PC-9 (cell line): ENCODE measurements at regions not wholly inside any gene's neighbourhood (a gene's known extent, or its start where the extent isn't known, plus 50 kb on each side); places are given as distances from the start of the nearest gene placed in this dataset.
A peak's percentile ranks its signal among the peaks of the same experiment; 100 is the strongest.

ENCODE experiments used
- BruUV-seq: library from RNA; stranded (reverse); fragments of 400-500 nt; replicated peaks from 2 replicates; lab custom pipeline; 2021; lab: Mats Ljungman, UMichigan
- CTCF ChIA-PET: fragments of 300-600 bp; sonication (Branson Sonifier 250); formaldehyde crosslinking; loops from one replicate; lab custom pipeline; 2022; ENCODE audit warnings: antibody characterized with exemption; lab: Charles Lee
- POLR2A ChIA-PET: fragments of 300-600 bp; sonication (Branson Sonifier 250); formaldehyde crosslinking; loops from one replicate; lab custom pipeline; 2022; ENCODE audit warnings: antibody characterized with exemption; ENCODE audit not compliant: unreplicated experiment; lab: Charles Lee
- DNase-seq, 2 experiments: peaks; one replicate each; pipeline versions ENCODE4 v3.0.0 to v3.0.0-alpha.2; 2015 to 2022; ENCODE audit warnings: mixed read lengths in 1 of 2
- H2AFZ ChIP-seq: fragments of 200-600 bp; sonication (generic); 2 replicates; pipeline ENCODE4 v1.8.1; 2017; ENCODE audit warnings: antibody characterized with exemption
- H3F3A ChIP-seq: fragments of 200-600 bp; sonication (generic); 2 replicates; pipeline ENCODE4 v1.8.1; 2017; ENCODE audit warnings: antibody characterized with exemption, mild to moderate bottlenecking, low read depth; ENCODE audit not compliant: insufficient read depth
- H3K27ac ChIP-seq: fragments of 200-600 bp; sonication (generic); 2 replicates; pipeline ENCODE4 v1.6.1; 2016; ENCODE audit warnings: mixed run types
- H3K27me3 ChIP-seq: fragments of 200-600 bp; sonication (generic); 2 replicates; pipeline ENCODE4 v1.6.1; 2016; ENCODE audit warnings: low read depth, mixed run types; ENCODE audit not compliant: insufficient read depth
- H3K36me3 ChIP-seq: fragments of 200-600 bp; sonication (generic); 2 replicates; pipeline ENCODE4 v1.6.1; 2016; ENCODE audit warnings: low read depth, mixed run types
- H3K4me1 ChIP-seq: fragments of 200-600 bp; sonication (generic); replicated peaks from 2 replicates; pipeline ENCODE4 v1.6.1; 2016; ENCODE audit warnings: mixed run types; ENCODE audit not compliant: insufficient read depth
- H3K4me2 ChIP-seq: fragments of 200-600 bp; sonication (generic); 2 replicates; pipeline ENCODE4 v1.6.1; 2017; ENCODE audit warnings: mixed run types
- H3K4me3 ChIP-seq: fragments of 200-600 bp; sonication (generic); 2 replicates; pipeline ENCODE4 v1.6.1; 2016; ENCODE audit warnings: mixed run types
- H3K79me2 ChIP-seq: fragments of 200-600 bp; sonication (generic); 2 replicates; pipeline ENCODE4 v1.6.1; 2017; ENCODE audit warnings: low read depth, mixed run types
- H3K9me2 ChIP-seq: fragments of 200-600 bp; sonication (generic); 2 replicates; pipeline ENCODE4 v1.8.1; 2017; ENCODE audit warnings: mild to moderate bottlenecking; ENCODE audit not compliant: insufficient read depth
- H3K9me3 ChIP-seq: fragments of 200-600 bp; sonication (generic); 2 replicates; pipeline ENCODE4 v1.8.1; 2016; ENCODE audit warnings: low read depth; ENCODE audit not compliant: insufficient read depth
- H4K20me1 ChIP-seq: fragments of 200-600 bp; sonication (generic); 2 replicates; pipeline ENCODE4 v1.8.1; 2017; ENCODE audit not compliant: insufficient read depth
- CTCF ChIP-seq: fragments of 200-600 bp; sonication (generic); conservative IDR thresholded peaks from 2 replicates; pipeline ENCODE4 v1.6.1; 2017; ENCODE audit warnings: mixed run types, antibody characterized with exemption, mild to moderate bottlenecking, moderate library complexity
- EZH2 ChIP-seq: fragments of 200-600 bp; sonication (generic); IDR thresholded peaks from 2 replicates; pipeline ENCODE4 v1.8.0; 2017; ENCODE audit warnings: antibody characterized with exemption, low read depth
- intact Hi-C: fragments of 100-400 bp; cut with micrococcal nuclease; formaldehyde crosslinking; loops from one replicate; pipeline ENCODE4 v1.10.0; 2022; ENCODE audit not compliant: unreplicated experiment

DNA sequence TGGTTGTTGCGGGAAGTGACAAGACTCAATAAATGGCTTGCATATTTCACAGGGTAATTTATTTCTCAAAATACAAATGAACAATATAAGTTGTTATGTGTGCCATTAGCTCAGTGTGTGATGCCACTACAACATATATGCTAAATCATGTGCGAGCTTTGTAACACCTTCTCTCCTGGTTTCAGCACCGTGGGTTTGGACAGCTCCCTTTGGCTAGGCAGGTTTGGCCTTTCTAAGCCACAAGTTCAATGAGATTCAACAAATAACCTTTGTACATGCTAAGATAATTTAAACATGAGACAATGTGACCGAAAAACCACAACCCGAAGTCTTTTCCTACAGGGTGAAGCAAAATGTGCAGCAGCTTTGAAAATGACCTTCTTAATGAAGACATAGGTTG lies 563.9 kb downstream of the TMEM114 start:
- no peaks in the 10 kb centered on the region for H3K9me3 ChIP-seq
- intact Hi-C loops: no loop called here
- no peaks in the 10 kb centered on the region for H3F3A ChIP-seq
- H3K4me2 ChIP-seq: no peak overlapping the region
- H4K20me1 ChIP-seq: no peaks in the 10 kb centered on the region
- no peak overlapping the region for H3K4me3 ChIP-seq
- no peaks in the 10 kb centered on the region for H3K27me3 ChIP-seq
- no peaks in the 10 kb centered on the region for H3K79me2 ChIP-seq
- TF ChIP-seq EZH2: no peak
- TF ChIP-seq CTCF: no peak
- H3K27ac ChIP-seq: no peak overlapping the region
- no TSS peak for BruUV-seq
- peak in 1 of 2 experiments; percentile 3 for DNase-seq
- H3K36me3 ChIP-seq: no peaks in the 10 kb centered on the region
- CTCF ChIA-PET: no interaction called here
- POLR2A ChIA-PET: no interaction called here
- H2AFZ ChIP-seq: no peak overlapping the region
- no peaks in the 10 kb centered on the region for H3K4me1 ChIP-seq
- no peaks in the 10 kb centered on the region for H3K9me2 ChIP-seq

- Histone ChIP-seq H3K79me2 (no peaks in the 10 kb centered on the region), H3F3A (no peaks in the 10 kb centered on the region), H3K36me3 (no peaks in the 10 kb centered on the region), H3K4me3 (no peak overlapping the region), H3K4me1 (no peaks in the 10 kb centered on the region), H3K27me3 (no peaks in the 10 kb centered on the region), H3K27ac (no peak overlapping the region), H3K4me2 (no peak overlapping the region), H2AFZ (no peak overlapping the region), H3K9me2 (no peaks in the 10 kb centered on the region), H4K20me1 (no peaks in the 10 kb centered on the region), H3K9me3 (no peaks in the 10 kb centered on the region)
- POLR2A ChIA-PET: no interaction called here
- intact Hi-C loops: no loop called here
- TF ChIP-seq EZH2 (no peak), CTCF (no peak)
- no peak for DNase-seq
- CTCF ChIA-PET: no interaction called here
- BruUV-seq: no TSS peak
These were observed 567.0 kb downstream of the TMEM114 start for GRCh38 chr16:8023326-8023725.

DNA sequence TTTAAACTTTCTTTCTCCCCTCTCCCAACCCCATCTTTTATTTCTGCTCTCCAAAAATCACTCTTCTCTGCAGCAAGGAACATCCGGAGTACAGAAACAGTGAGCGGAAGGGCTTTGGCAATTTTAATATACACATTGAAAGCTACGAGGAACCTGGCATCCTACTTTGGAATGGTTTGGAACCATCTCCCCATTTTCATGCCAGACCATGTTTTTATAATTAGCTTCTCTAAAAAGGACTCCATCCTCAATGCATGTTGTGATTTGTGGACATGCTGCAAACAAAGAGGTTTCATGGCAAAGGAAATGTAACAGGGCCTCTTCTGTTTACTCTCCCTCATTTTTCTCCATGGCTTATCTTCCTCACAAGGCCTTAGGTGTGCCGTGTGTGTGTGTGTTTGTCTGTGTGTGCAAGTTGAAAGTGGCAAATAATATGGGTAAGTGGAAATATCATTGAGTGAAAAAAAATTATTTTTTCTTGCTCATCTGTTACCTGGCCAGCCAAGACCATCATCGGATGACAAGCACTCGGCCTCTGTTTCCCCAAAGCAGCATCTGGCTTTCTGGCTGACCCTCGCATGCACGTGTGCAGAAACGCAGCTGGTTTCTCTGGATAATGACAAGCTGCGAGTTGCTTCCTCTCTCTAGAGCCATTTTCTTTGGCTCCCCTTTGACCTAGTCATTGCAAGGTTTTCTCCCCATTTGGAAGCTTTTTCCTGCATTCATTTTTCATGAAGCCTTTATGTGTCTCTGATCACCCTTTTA lies 585.0 kb downstream of the TMEM114 start:
- no peaks in the 10 kb centered on the region for H4K20me1 ChIP-seq
- H3F3A ChIP-seq: no peaks in the 10 kb centered on the region
- no peak for DNase-seq
- H3K4me2 ChIP-seq: no peak overlapping the region
- TF ChIP-seq EZH2: no peak
- no peak for TF ChIP-seq CTCF
- CTCF ChIA-PET: no interaction called here
- H3K9me3 ChIP-seq: no peaks in the 10 kb centered on the region
- no peaks in the 10 kb centered on the region for H3K9me2 ChIP-seq
- H3K36me3 ChIP-seq: no peaks in the 10 kb centered on the region
- no peak overlapping the region for H2AFZ ChIP-seq
- H3K79me2 ChIP-seq: no peaks in the 10 kb centered on the region
- no peak overlapping the region for H3K4me3 ChIP-seq
- H3K4me1 ChIP-seq: no peaks in the 10 kb centered on the region
- POLR2A ChIA-PET: no interaction called here
- H3K27me3 ChIP-seq: no peaks in the 10 kb centered on the region
- no TSS peak for BruUV-seq
- intact Hi-C loops: no loop called here
- no peak overlapping the region for H3K27ac ChIP-seq
